ENCODE measurements at regions not wholly inside any gene's neighbourhood (a gene's known extent, or its start where the extent isn't known, plus 50 kb on each side); places are given as distances from the start of the nearest gene placed in this dataset.

GRCh38 chr6:14707971-14708465, 537.9 kb upstream of the JARID2 start:
- TF ChIP-seq ZNF70 (CRISPR knock-in tag; IDR thresholded peaks at IDR 0.05) (no peak), ZNF565 (CRISPR knock-in tag; conservative IDR thresholded peaks at IDR 0.05; ENCODE audit: low read depth) (no peak), ZFP3 (CRISPR knock-in tag; IDR thresholded peaks at IDR 0.05) (no peak), PATZ1 (CRISPR knock-in tag; IDR thresholded peaks at IDR 0.05; ENCODE audit: borderline replicate concordance) (no peak), TOX (CRISPR knock-in tag; IDR thresholded peaks at IDR 0.05; ENCODE audit: borderline replicate concordance) (no peak), TCF4 (CRISPR knock-in tag; IDR thresholded peaks at IDR 0.05; ENCODE audit: borderline replicate concordance) (no peak)
- TF ChIP-seq, protein P1, sequence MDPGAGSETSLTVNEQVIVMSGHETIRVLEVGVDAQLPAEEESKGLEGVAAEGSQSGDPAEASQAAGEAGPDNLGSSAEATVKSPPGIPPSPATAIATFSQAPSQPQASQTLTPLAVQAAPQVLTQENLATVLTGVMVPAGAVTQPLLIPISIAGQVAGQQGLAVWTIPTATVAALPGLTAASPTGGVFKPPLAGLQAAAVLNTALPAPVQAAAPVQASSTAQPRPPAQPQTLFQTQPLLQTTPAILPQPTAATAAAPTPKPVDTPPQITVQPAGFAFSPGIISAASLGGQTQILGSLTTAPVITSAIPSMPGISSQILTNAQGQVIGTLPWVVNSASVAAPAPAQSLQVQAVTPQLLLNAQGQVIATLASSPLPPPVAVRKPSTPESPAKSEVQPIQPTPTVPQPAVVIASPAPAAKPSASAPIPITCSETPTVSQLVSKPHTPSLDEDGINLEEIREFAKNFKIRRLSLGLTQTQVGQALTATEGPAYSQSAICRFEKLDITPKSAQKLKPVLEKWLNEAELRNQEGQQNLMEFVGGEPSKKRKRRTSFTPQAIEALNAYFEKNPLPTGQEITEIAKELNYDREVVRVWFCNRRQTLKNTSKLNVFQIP (CRISPR knock-in tag; IDR thresholded peaks at IDR 0.05; ENCODE audit: borderline replicate concordance, low read depth): no peak
